GM21381 (cell line): ENCODE measurements at regions not wholly inside any gene's neighbourhood (a gene's known extent, or its start where the extent isn't known, plus 50 kb on each side); places are given as distances from the start of the nearest gene placed in this dataset.

ENCODE experiments used
- ATAC-seq: cut with Tn5 transposase; IDR thresholded peaks from one replicate; pipeline ENCODE4 v1.9.1; 2021; ENCODE audit warnings: mild to moderate bottlenecking, moderate library complexity; ENCODE audit not compliant: unreplicated experiment

GRCh38 chr3:124562769-124563168 lies 167.5 kb upstream of the UMPS start:
- ATAC-seq, result no peak

GRCh38 chr3:124563376-124563775 lies 166.9 kb upstream of the UMPS start:
- no peak for ATAC-seq

- no peak for ATAC-seq
Observed at GRCh38 chr3:124565013-124565412, 165.2 kb upstream of the UMPS start.

- ATAC-seq, result no peak
Observed at GRCh38 chr3:124565551-124565950, 164.7 kb upstream of the UMPS start.

DNA sequence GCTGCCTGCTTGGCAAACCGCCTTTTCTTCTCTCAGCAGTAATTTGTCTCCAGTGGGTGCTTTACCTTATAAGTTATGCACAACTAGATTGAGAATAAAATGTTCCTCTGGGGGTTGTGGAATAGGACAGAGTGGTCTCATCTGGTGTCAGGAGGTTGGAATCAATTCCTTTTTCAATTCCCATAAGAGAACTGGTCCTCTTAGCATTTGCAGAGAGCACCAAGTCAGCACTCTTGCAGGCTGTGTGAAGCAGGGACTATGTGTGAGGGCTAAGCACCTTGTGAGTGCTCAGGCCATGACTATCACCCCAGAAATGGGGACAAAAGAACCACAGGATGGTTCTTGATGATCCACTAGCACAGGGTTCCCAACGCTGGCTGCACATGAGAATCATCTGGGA lies 163.6 kb upstream of the UMPS start:
- ATAC-seq, result no peak

- no peak for ATAC-seq
Observed at GRCh38 chr3:124567179-124567578, 163.1 kb upstream of the UMPS start.

GRCh38 chr3:124569761-124570160 lies 160.5 kb upstream of the UMPS start:
- ATAC-seq, result no peak

- ATAC-seq, result no peak
Observed at GRCh38 chr3:124570232-124570631, 160.0 kb upstream of the UMPS start.

DNA sequence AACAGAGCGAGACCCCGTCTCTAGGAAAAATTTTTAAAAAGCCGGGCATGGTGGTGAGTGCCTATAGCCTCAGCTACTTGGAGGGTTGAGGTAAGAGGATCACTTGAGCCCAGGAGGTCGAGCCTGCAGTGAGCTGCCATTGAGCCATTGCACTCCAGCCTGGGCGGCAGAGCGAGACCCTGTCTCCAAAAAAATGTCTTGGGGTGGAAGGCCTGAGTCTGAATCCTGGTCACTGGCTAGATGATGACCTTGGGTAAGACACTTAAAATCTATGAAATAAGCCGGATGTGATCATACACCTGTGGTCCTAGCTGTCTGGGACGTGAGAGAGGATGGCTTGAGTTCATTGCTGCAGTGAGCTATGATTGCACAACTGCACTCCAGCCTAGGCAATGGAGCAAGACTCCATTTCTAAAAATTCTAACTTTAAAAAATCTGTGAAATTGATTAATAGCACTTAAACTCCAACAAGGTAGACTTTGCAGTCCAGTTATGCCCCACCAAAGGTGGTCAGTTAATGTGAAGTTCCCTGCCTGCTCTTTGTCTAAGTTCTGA lies 157.3 kb upstream of the UMPS start:
- ATAC-seq, result no peak

GRCh38 chr3:124574012-124574411 lies 156.2 kb upstream of the UMPS start:
- ATAC-seq, result no peak

DNA sequence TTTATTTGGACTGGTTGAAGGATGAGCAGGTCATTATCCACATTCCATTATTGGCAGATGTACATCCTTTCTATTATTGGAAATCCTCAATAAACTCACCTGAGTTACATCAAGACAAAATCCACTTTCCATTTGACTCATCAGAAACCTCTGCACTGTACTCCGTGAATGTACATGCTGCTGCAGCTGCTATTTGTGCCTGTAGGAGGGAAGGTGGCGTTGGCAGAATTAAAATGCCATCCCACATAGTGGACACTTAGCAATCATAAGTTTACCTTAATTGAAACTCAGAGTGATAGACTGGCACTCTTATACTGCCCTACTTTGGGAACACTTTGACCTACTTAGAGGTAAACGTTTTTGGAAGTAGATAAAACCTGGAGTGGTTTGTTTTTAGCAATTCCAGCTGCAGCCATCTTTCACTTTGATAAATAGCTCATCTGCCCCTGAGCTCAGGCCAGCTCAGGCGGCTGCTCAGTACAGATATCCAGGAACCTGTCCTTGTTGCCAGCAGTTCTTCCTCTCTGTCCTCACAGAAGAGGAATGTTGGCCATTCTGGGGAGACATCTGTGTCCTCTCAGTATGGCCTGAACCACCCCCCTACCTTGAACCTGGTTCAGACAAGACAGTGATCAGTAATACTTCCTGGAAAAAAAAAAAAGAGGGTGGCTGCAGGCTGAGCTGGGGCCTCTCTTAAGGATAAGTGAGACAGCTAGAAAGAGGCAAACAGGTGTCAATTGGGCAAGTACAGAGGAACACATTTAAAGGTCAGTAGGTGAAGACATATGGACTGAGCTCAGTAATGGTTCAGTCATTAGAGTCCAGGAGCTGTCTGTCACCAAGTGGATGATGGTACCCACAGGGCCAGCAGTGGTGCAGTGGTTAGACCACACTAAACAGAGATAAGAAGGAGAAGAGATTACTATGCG lies 153.4 kb upstream of the UMPS start:
- peak; percentile 41 for ATAC-seq

GRCh38 chr3:124577494-124578167 lies 152.6 kb upstream of the UMPS start:
- ATAC-seq, result no peak

- no peak for ATAC-seq
Observed at GRCh38 chr3:124579641-124580040, 150.6 kb upstream of the UMPS start.

GRCh38 chr3:124582196-124582595 lies 148.1 kb upstream of the UMPS start:
- ATAC-seq, result no peak

DNA sequence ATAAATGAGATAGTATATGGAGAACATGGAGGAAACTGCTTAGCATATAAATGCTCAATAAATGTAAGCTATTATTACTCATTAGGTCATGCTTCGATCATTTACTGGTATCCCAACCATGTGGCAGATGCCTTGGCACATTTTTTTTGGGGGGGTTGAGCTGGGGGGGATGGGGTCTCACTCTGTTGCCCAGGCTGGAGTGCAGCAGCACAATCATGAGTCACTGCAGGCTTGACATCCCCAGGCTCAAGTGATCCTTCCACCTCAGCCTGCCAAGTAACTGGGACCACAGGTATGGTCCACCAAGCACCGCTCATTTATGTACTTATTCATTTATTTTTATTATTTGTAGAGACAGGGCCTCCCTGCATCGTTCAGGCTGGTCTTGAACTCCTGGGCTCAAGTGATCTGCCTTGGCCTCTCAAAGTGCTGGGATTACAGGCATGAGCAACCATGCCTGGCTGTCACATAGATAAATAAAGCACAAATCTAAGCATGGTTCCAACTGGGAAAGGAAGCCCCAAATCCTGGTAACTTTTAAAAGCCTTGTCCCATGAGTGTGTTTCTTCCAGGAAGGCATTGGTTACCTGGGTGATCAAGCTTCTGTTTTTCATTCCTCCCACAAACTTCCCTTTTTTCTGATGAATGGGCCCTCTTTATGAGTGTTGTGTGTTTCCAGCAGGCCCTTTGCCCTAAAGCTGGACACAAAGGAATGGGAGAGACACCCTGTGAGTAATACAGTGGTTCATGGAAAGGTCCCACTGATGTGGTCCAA lies 147.4 kb upstream of the UMPS start:
- no peak for ATAC-seq

- no peak for ATAC-seq
Observed at GRCh38 chr3:124584245-124584551, 146.1 kb upstream of the UMPS start.

DNA sequence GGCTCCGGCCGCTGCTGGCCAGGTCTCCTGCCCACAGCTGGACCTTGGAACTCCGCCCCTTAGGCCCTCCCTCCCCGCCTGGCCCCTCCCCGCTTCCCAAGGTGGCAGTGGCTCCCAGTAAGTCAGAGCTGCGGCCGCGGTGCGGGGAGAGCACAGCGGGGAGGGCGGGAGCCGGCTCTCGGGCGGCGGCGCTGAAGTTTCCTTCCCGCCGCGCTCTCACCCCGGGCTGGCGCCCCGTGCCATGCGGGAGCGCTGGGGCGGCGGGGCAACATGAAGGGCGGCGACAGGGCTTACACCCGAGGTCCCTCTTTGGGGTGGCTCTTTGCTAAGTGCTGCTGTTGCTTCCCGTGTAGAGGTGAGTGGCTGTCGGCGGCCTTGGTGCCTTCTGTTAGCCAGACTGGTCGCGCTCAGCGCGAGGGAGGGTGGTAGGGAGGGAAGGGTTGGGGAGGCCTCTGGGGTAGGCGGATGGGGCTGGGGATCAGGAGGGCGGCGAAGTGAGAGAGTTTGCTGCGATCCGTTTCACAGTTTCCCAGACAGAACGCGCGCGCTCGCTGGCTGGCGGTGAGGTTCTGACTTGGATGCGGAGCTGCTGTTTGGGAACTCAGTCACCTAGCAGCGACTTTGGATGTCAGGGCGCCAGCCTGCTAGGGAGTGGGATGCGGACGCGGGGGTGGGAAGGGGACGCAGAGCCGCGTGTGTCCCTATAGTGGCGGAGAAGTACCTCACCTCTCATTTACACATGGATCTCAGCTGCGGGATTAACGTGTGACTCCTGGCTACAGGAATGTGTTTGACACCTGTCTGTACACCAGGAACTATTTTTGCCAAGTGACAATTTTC lies 145.5 kb upstream of the UMPS start:
- ATAC-seq, result no peak

DNA sequence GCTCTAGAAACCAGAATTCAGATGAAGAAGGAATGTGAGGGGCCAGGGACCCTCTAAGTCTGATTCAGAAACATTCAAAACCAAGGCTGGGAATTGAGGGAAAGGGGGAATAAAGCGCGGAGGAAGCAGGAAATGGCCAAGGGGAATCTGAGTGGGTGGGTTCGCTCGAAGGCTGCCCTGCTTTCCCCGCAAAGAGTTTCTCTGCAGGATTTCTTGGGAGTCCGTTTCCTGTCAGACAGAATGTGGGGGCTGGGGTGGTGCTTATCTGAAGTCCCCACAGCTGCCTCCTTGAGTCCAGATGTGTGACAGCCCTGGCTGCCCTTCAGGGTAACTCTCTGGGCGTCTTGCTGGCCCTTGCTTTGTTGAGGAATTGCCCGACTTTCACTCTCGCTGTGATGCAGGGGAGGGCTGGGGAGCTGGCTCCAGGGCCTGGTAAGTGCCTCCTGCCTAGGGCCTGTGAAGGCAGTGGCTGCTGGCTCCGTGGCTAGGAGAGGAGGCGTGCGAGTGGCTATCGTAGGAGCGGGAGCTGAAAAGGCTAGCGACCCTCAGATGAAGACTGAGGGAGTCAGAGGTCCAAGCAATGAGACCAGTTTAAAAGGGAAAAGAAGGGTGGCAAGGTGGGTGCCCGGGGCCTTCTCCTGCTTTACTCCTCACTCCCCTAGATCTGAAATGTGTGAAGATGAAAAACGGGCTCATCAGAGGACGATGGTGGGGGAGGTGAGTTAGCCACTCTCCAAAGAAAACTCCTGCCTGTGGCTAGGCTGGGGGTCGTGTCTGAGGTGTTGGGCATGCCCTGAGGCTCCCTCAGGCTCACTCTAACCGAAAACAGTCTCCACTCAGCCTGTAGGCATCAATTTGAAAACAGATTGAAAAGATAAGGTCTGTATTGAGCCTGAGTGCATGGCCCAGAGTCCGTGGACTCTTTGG lies 143.9 kb upstream of the UMPS start:
- no peak for ATAC-seq

GRCh38 chr3:124587053-124587408 lies 143.2 kb upstream of the UMPS start:
- no peak for ATAC-seq

DNA sequence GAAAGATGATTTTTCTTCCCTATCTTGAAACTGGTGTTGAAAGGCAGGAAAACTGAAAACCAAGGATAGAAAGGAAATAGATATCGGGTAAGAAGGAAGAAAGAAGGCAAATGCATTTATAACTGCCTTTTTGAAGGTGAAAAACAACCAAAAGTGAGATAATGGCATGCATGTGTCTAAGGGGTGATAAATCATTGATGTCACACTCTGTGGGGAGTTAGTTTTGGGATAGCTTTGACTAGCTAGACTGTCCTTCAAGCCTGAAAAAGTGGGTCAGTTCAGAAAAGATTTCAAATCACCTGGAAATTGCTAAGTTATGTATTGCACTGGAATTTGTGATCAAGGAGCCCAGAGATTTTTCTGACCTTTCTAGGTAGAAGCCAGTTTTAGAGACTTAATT lies 142.2 kb upstream of the UMPS start:
- no peak for ATAC-seq
